AG08395 (cell line): ENCODE measurements at regions not wholly inside any gene's neighbourhood (a gene's known extent, or its start where the extent isn't known, plus 50 kb on each side); places are given as distances from the start of the nearest gene placed in this dataset.

ENCODE experiments used
- DNase-seq: peaks from one replicate; pipeline ENCODE4 v3.0.0; 2012; ENCODE audit warnings: mixed read lengths, low spot score

DNA sequence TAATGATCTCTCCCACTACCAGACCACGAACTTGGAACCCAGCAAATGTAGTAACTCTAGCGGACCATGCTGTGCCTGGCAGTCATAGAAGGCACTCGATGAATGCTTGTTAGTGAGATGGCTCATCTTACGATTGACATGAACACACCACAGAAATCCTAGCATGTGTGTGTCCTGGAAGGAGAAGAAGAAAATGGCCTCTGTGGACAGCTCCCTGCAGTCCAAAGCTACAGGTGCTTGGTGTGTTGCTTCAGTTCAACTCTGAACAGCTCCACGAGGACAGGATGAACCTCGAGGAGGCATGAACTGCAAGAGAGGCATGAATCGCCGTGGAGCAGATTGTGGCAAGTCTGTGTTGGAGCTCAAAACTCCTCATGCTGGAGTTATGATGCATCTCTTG lies 93.5 kb downstream of the KLF6 start:
- DNase-seq = no peak

DNA sequence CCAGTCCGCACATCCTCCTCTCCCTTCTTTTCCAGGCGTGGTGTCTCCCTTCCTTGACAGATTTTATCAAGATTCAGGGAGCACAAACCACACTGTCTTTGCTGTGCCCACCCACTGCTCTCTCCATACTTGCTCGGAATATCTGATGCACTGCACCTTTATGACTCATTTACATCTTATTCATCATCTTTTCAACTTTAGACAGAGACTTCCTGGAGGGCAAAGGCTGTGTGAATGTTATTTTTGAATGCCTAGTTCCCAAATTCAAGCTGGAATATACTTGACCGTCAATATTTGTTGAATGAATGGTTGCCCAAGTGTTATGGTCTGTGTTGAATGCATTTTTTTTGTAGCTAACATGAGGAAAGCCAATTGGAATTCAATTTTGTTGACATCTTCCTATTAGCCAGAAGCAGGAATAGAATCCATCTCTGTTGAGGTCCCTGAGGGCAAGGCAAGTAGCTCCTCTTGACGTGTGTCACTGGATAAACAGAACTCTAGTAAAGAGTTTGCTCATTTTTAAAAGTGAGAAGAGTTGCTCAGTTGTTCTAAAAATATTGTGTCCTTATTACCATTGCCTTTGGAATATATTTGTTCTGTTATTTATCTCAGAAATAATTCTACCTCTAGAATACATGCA lies 95.0 kb downstream of the KLF6 start:
- DNase-seq = no peak

DNA sequence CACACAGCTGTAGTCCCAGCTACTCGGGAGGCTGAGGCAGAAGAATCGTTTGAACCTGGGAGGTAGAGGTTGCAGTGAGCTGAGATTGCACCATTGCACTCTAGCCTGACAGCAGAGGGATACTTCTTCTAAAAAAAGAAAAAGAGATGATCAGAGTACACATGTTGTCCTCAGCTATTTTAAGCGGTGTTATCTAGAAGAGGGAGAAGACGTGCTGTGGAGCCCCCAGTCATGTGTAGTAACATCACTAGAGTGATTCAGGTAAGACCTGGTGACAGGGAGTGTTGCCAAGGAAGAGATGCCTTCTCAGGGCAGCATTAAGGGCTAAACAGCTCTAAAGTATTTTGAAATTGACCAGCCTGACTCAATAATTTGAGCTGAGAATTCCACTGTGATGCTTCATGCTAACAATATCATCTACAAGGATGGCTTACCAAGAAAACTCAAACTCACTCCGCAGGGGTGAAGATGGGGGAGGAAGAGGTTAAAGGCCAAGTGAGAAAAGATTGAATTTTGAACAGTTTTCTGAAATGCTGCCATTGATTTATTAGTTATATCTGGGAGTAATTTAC lies 97.4 kb downstream of the KLF6 start:
- DNase-seq = peak; percentile 10

DNA sequence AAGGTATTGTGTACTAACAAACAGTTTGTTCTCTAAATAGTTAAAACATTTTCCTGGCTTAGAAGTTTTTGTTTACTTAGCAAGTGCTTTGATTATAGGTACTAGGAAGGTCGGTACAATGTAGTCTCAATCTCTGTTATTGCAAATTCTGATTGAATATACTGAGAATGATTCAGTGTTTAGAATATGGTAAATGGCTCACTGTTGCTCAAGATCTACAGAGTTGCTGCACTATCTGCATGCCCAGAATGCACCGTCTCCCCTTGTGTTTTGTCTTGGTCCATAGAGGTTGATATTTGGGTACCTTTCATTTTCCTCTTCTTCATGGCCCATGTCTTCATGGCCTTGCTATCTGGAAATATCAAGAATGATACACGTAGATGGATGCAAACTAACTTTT lies 99.6 kb downstream of the KLF6 start:
- DNase-seq = no peak

DNA sequence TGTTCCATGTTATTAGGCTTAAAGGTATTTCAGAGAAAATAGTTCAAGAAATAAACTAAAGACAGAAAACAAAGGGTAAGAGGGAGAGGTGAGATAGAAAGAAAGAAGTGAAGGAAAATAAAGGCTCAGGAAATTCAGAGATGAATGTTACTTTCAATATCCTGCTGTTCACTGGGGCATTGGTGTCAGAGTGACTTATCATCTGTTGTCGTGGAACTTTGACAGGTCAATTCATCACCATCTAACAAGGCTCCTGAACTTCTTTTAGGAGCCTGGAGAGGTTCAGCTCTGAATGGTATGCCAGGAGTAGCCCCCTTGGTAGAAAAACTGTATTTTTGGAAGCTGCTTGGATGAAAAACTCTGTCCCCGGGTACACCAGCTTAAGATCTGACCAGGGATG lies 100.1 kb downstream of the KLF6 start:
- no peak for DNase-seq

DNA sequence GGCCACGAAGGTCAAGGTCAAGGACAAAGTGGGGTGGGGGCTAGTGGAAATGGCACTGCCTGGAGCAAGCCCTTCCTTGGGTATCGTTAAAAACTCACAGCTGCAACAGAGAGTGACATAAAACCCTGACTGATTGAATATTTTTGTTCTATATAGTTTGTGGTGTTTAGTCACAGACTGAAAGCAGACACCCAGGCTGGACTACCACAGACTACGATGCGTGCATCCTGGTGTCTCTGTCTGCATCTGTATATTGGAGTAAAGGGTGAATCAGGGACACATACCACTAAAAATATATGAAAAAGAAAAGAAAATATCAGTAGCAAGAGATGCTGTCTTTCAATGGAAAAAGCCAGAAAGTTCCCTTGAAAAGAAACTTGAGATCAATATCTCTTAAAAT lies 101.4 kb downstream of the KLF6 start:
- DNase-seq = no peak

DNA sequence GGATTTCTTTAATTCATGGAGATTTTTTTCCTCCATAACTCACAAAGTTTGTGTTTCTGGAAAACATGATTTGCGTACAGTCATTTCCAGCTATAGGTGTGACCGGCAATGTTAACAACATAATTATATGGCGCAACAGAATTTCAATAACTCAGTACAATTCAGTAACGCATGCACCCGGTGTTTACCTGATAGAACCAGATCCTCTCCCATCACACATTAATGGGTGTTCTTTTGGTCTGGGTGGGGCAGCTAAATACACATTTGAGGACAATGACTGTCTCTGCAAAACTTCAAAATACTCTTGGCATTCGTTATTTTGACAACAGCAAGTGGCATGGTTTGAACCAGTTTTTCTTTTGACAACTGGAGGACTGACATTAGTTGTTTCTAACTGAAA lies 102.3 kb downstream of the KLF6 start:
- no peak for DNase-seq

DNA sequence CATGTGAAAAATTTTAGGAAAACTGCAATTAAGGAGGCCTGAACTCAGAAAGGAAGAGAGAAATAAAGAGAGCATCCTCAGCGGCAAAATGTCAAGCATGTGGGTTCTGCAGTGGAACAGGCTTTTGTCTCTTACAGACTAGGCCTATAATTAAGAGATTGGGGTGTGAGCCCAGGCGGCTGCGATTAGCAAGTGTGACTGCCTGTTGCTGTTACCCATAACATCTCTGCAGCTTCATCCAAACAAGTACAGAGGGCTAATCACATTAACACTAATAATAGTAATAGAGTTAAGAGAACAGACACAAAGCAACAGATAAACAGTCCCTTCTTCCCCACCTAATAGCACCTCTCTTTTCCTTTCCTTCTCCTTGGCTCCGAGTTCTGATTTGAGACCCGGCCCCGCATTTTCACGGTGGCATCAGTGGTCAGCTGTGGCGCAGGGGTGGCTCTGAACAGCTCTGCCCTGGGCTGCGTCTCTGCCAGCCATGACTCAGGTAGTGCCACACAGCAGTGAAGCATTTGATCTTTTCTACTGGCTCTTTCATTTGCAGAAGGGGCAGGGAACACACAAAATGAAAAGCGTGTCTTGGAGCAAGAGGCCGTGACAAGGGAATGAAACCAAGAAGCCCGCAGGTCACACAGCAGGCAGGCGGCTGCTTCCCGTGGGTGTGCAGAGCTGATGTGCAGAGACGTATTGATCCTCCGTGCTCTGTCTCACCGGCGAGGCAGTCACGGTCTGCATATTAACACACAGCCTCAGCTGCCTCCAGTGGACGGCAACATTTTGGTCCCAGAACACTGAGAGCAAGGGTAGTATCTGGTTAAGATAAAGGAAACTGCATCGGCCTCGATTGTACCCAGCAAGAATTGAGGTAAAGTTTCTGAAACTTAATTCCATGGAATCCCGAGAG lies 103.1 kb downstream of the KLF6 start:
- no peak for DNase-seq

DNA sequence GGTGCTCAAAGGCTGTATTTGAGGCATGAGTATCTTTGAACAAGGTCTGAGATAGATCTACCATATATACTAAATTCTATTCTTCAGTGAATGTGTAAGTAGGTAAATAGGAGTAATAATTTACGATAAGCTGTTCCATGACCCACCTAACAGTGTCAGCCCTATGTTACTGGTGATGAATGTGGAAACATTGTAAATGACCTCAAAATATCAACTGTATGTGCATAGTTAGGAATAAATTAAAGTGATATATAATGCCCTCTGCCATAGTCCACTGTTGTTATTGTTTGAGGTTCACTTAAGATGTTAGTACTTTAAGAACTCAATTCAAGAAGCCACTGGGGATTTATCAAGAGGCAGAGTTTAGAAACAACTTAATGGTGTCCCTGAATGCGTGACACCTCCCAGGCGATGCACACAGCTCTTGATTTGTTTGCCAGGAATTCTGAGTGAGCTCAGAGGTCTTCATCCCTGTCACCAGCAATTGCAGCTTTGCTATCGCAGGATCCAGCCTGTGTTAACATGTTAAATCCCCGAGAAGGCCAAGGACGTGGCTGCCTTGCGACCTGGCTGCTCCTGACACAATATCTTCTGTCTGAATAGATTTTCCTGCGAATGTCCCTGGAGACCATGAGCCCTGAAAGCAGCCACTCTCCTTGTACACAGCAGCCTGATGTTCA lies 104.9 kb downstream of the KLF6 start:
- DNase-seq = no peak

DNA sequence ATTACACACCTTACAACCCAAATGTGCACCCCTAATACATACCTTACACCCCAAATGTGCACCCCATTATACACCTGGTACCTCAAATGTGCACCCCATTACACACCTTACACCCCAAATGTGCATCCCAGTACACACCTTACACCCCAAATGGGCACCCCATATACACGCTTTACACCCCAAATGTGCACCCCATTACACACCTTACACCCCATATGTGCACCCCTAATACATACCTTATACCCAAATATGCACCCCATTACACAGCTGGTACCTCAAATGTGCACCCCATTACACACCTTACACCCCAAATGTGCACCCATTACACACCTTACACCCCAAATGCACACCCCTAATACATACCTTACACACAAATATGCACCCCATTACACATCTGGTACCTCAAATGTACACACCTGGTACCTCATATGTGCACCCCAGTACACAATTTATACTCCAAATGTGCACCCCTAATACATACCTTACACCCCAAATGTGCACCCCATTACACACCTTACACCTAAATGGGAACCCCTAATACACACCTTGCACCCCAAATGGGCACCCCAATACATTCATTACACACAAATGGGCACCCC lies 106.3 kb downstream of the KLF6 start:
- DNase-seq = no peak

DNA sequence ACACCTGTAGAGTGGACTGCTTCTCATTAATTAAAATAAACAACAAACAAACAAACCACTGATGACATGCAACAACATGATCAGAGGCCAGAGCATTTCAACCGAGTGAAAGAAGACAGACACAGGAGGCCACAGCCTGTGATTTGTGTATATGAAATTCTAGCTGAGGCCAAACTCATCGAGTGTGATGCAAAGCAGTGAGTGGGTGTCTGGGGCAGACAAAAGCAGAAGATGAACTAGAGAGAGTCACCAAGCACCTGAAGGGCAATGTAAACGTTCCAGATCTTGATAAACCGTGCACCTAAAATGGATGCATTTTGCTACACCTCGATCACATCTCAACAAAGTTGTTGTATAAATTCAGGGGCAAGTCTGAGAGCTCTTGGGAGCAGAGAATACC lies 108.4 kb downstream of the KLF6 start:
- DNase-seq = no peak

DNA sequence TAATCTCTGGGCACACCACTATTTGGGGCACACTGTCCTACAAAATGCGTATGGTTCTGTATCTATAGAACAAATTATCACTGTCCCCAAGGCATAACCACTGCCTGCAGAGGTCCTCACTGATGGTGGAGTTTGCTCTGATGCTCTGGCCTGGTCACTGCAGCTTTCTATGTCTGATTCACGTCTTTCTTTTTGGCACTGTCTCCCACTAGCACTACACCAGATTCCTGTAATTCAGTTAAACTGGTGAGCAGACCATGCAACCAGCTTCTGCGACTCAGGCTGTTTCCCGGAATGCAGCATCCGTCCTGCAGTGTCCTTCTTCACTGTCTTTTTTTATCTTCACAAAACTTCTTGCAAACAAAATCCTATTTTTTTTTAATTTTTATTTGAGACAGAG lies 112.8 kb downstream of the KLF6 start:
- peak; percentile 22 for DNase-seq

DNA sequence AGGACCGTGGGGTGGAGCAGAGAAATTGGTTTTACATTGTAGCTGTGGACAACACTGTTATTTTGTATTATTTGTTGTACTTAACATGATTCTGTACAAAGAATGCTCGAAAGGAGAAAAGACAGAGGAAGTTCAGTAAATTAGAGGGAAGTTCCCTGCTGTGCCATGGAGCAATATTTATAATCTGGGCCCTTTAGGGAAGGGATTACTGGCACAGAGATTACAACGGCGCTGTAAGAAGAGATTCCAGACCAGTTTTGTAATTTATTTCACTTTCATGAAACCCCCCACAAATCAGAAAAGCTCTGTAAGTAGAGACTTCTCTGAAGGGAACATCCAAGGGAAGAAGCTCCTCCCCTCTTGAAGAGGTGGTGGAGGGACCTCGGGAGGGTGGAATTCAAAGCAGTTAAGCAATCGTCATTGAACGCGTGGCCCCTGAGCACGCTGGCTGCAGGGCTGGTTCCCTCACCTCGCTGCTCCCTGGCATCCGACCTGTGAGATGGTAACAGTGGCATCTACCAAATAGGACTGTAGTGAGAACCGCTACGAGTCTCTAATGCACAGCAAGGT lies 113.5 kb downstream of the KLF6 start:
- no peak for DNase-seq

DNA sequence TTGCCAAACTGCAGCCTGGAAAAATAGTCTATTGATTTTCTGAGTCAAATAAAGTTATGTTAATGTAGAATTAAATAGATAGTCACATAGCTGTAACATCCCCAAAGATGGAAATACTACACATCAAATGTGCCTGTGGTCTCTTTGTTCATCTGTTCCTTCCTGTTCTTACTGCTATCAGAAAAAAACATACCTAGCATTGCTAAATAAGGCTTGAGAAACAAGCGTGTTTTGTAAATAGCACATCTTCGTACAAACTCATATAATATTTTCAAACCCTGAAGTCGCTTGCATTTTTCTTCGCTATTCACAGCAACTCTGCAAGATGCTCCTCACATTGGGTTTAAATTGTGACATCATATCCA lies 116.1 kb downstream of the KLF6 start:
- DNase-seq = no peak

DNA sequence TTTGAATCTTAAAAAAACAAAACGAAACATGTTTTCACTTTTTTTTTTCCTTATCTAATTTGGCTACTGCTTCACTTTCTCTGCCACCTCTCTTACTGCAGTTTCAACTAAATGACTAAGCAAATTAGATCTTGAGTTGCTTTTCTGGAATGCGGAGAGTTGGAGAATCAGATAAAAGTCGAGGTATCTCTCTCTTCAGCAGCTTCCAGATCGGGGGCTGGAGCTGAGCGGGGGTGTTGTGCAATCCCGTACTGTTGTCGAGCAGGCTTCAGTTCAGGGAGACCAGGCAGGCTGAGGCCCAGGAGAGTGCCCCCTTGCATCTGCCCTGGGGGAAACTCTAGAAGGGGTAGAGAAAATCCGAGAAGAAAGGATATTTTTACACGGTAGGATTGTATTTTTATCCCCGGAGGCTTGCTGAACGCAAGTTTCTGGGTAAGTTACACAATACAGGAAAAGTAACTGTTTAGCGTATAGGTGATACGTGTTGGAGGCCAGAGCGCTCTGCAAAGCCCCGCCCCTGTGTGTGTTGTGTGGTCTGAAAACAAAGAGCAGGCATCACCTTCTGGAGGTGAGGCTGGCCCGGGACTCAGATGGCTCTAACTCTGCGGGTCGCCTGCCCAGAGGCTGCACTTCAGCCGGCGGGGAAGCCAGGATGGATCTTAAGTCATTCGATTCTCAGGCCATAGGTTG lies 116.6 kb downstream of the KLF6 start:
- no peak for DNase-seq

DNA sequence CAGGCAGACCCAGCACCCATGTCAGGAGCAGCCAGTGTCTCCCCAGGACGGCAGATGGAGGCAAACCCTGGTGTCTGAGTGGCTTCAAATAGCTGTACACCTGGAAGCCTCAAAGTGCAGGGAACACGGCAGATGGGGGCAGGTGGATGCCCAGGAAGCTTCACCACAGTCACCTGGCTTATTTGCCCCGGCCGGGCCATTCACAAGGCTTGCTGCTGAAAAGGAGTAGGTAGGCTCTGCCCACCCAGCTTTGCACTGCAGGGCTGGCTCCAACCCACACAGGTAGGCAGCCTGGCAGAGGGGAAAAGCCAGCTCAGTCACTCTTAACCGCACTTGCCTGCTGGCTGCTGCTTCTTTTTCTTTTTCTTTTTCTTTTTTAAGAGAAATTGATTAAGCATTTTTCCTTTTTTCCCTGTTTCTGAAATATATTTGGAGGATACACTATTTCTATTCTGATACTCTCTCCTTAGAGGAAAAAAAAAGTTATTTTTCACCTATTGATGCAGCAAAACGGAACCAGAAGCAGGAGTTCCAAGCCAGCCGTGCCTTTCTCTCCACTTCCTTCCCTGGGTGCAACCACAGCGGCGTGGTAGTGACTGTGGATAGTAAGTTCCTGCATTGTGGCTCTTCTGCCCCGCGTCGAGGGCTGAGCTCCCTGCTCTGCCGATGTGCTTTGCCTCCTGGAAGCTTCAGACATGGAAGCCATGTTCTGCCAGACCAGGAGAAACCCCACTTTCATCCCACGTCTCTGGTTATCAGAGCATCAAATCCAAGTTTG lies 118.3 kb downstream of the KLF6 start:
- DNase-seq = no peak

DNA sequence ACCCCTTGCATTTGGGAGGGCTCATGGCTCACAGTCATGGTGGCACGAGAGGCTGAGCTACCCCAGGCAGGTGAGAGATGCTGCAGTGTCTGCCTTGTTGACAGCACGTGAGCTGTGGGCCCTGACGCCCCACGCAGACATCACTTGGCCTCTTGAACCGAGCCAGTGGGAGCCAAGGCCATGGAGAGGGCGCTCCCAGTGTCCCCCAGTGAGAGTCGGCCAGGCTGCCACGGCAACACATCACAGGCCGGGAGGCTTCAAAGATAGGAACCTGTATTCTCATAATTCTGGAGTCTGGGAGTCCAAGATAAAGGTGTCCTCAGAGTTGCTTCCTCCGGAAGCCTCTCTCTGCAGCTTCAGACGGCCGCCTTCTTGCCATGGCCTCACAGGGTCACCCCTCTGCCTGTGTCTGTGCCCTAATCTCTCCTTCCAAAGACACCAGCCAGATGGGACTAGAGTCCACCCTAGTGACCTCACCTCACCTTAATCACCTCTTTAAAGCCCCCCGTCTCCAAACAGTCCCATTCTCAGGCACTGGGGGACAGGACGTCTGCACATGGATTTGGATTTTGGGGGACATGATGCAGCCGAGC lies 119.6 kb downstream of the KLF6 start:
- no peak for DNase-seq

DNA sequence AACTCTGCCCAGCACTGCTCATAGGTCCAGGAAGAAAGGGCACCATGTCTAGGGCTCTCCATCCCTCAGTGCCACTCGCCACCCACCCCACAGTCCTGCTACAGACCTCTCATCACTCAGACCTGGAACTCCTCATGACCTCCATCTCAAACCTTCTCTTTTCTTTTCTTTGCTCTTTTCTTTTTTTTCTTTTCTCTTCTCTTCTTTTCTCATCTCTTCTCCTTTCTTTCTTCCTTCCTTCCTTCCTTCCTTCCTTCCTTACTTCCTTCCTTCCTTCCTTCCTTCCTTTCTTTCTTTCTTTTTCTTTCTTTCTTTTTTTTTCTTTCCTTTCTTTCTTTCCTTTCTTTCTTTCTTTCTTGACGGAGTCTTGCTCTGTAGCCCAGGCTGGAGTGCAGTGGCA lies 122.2 kb downstream of the KLF6 start:
- DNase-seq = no peak

DNA sequence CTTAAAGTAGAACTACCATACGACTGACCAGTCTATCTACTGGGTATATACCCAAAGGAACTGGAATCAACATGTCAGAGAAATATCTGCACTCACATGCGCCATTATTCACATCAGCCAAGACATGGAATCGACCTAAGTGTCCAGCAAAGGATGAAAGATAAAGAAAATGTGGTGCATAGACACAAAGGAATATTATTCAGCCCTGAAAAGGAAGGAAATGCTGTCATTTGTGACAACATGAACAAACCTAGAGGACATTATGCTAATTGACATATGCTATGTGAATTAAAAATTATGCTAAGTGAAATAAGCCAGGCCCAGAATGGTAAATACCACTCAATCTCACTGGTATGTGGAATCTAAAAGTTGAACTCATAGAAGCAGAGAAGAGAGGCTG lies 123.7 kb downstream of the KLF6 start:
- DNase-seq = no peak

DNA sequence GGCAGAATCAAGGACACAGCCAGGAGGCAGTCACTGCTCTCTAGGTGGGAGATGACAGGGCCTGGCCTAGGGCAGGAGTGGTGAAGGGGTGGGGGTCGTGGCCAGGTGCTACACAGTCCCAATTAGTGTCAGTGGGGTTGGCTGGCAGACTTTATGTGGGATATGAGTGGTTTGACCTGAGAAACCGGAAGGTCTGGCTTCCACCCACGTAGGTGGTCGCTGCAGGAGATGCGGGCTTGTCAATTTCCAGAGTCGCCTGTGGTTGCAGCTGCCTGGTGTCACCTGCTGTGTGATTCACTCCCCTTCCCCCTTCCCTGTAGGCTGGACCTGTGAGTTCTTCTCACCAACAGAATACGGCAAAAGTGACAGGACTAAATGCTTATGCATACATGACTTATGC lies 124.3 kb downstream of the KLF6 start:
- DNase-seq = no peak
